ENCODE measurements at regions not wholly inside any gene's neighbourhood (a gene's known extent, or its start where the extent isn't known, plus 50 kb on each side); places are given as distances from the start of the nearest gene placed in this dataset.

- no peak for TF ChIP-seq CTCF (IDR thresholded peaks at IDR 0.05; ENCODE audit: insufficient read depth, low read length, poor library complexity, severe bottlenecking)
- no peak overlapping the region for H3K4me3 ChIP-seq (ENCODE audit: low read depth, low read length)
- DNase-seq (ENCODE audit: low read depth): no peak
Measured at GRCh38 chr6:45789238-45789637, 226.4 kb downstream of the CLIC5 start.

GRCh38 chr6:45787384-45787783, 228.3 kb downstream of the CLIC5 start:
- Histone ChIP-seq H3K4me3 (ENCODE audit: low read depth, low read length) (no peak overlapping the region), H3K36me3 (ENCODE audit: control insufficient read depth, insufficient read depth, low read length) (no peaks in the 10 kb centered on the region), H3K27me3 (ENCODE audit: control insufficient read depth, insufficient read depth, low read length) (no peaks in the 10 kb centered on the region)
- no peak for TF ChIP-seq CTCF (IDR thresholded peaks at IDR 0.05; ENCODE audit: insufficient read depth, low read length, poor library complexity, severe bottlenecking)
- DNase-seq (ENCODE audit: low read depth): no peak

More at GRCh38 chr6:45789238-45789637, 226.4 kb downstream of the CLIC5 start:
- H3K27me3 ChIP-seq (ENCODE audit: control insufficient read depth, insufficient read depth, low read length): no peaks in the 10 kb centered on the region
- no peaks in the 10 kb centered on the region for H3K36me3 ChIP-seq (ENCODE audit: control insufficient read depth, insufficient read depth, low read length)

GRCh38 chr6:45786355-45786781, 229.3 kb downstream of the CLIC5 start:
- no peak for DNase-seq (ENCODE audit: low read depth)

GRCh38 chr6:45784250-45784649, 231.4 kb downstream of the CLIC5 start:
- Histone ChIP-seq H3K36me3 (ENCODE audit: control insufficient read depth, insufficient read depth, low read length) (no peaks in the 10 kb centered on the region), H3K27me3 (ENCODE audit: control insufficient read depth, insufficient read depth, low read length) (no peaks in the 10 kb centered on the region), H3K4me3 (ENCODE audit: low read depth, low read length) (no peak overlapping the region)
- DNase-seq (ENCODE audit: low read depth): no peak
- TF ChIP-seq CTCF (IDR thresholded peaks at IDR 0.05; ENCODE audit: insufficient read depth, low read length, poor library complexity, severe bottlenecking): no peak

More at GRCh38 chr6:45786355-45786781, 229.3 kb downstream of the CLIC5 start:
- no peak for TF ChIP-seq CTCF (IDR thresholded peaks at IDR 0.05; ENCODE audit: insufficient read depth, low read length, poor library complexity, severe bottlenecking)
- Histone ChIP-seq H3K36me3 (ENCODE audit: control insufficient read depth, insufficient read depth, low read length) (no peaks in the 10 kb centered on the region), H3K4me3 (ENCODE audit: low read depth, low read length) (no peak overlapping the region), H3K27me3 (ENCODE audit: control insufficient read depth, insufficient read depth, low read length) (no peaks in the 10 kb centered on the region)

- Histone ChIP-seq H3K36me3 (ENCODE audit: control insufficient read depth, insufficient read depth, low read length) (no peaks in the 10 kb centered on the region), H3K27me3 (ENCODE audit: control insufficient read depth, insufficient read depth, low read length) (no peaks in the 10 kb centered on the region), H3K4me3 (ENCODE audit: low read depth, low read length) (no peak overlapping the region)
- DNase-seq (ENCODE audit: low read depth): no peak
- TF ChIP-seq CTCF (IDR thresholded peaks at IDR 0.05; ENCODE audit: insufficient read depth, low read length, poor library complexity, severe bottlenecking): no peak
Measured at GRCh38 chr6:45783716-45784115, 231.9 kb downstream of the CLIC5 start.

GRCh38 chr6:45781890-45782289, 233.8 kb downstream of the CLIC5 start:
- TF ChIP-seq CTCF (IDR thresholded peaks at IDR 0.05; ENCODE audit: insufficient read depth, low read length, poor library complexity, severe bottlenecking): no peak
- H3K36me3 ChIP-seq (ENCODE audit: control insufficient read depth, insufficient read depth, low read length): no peaks in the 10 kb centered on the region
- no peak for DNase-seq (ENCODE audit: low read depth)
- no peaks in the 10 kb centered on the region for H3K27me3 ChIP-seq (ENCODE audit: control insufficient read depth, insufficient read depth, low read length)
- H3K4me3 ChIP-seq (ENCODE audit: low read depth, low read length): no peak overlapping the region
